HL-60 (cell line): ENCODE measurements at regions not wholly inside any gene's neighbourhood (a gene's known extent, or its start where the extent isn't known, plus 50 kb on each side); places are given as distances from the start of the nearest gene placed in this dataset.

Source experiments
- DNase-seq, 2 experiments: peaks; one replicate each; pipeline ENCODE4 v3.0.0-alpha.2; 2010 to 2020; ENCODE audit warnings: low read depth in 1 of 2, low spot score in 1 of 2
- H3K27ac ChIP-seq: fragments of 250-450 bp; sonication (Bioruptor Pico); replicated peaks from 2 replicates; pipeline ENCODE4 v1.5.1; 2020; ENCODE audit warnings: mild to moderate bottlenecking, moderate library complexity
- H3K27me3 ChIP-seq: fragments of 250-450 bp; sonication (Bioruptor Pico); 2 replicates; pipeline ENCODE4 v1.5.1; 2021; ENCODE audit warnings: mild to moderate bottlenecking, moderate library complexity; ENCODE audit not compliant: insufficient read depth, poor library complexity, severe bottlenecking
- H3K4me3 ChIP-seq: replicated peaks from 2 replicates; pipeline ENCODE4 v1.5.1; 2011; ENCODE audit warnings: mild to moderate bottlenecking, control low read depth, low read length; ENCODE audit not compliant: insufficient read depth
- CTCF ChIP-seq: IDR thresholded peaks from one replicate; pipeline ENCODE4 v1.5.1; 2011; ENCODE audit warnings: low read length, control low read depth, inconsistent platforms; ENCODE audit not compliant: insufficient read depth
- GABPA ChIP-seq: IDR thresholded peaks from 2 replicates; pipeline ENCODE4 v1.6.1; 2012; ENCODE audit warnings: low read depth
- POLR2AphosphoS5 ChIP-seq: IDR thresholded peaks from 2 replicates; pipeline ENCODE4 v1.6.1; 2012; ENCODE audit warnings: low read depth
- REST ChIP-seq: IDR thresholded peaks from 2 replicates; pipeline ENCODE4 v1.6.1; 2012; ENCODE audit warnings: low read depth; ENCODE audit not compliant: insufficient replicate concordance
- SPI1 ChIP-seq: IDR thresholded peaks from 2 replicates; pipeline ENCODE4 v1.6.1; 2012; ENCODE audit warnings: low read depth, mild to moderate bottlenecking, borderline replicate concordance

DNA sequence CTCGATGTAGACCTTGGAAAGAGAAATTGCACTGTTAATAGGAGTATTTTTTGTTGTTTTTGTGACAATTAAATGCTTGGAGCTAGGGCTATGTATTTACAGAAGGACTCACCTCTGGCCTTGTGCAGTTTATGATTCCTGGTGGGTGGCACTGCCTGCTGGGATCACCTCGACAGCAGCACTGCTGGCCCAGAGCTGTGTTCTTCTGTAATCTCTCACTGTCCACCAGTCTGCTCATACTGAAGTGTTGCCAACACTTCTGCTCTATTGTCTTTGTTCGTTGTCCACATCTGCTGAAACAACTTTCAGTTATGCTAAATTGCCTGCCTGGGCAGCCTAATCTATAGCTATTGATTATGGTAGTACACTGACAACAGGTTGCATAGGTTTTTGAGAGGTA, 194.4 kb upstream of the ANK2 start:
- Histone ChIP-seq H3K4me3 (no peak overlapping the region), H3K27ac (no peak overlapping the region), H3K27me3 (no peaks in the 10 kb centered on the region)
- no peak for DNase-seq
- TF ChIP-seq CTCF = no peak
- TF ChIP-seq POLR2AphosphoS5 = no peak
- TF ChIP-seq GABPA = no peak
- no peak for TF ChIP-seq REST

- Histone ChIP-seq H3K27me3 (no peaks in the 10 kb centered on the region), H3K27ac (no peak overlapping the region), H3K4me3 (no peak overlapping the region)
- no peak for TF ChIP-seq POLR2AphosphoS5
- no peak for TF ChIP-seq CTCF
- no peak for TF ChIP-seq GABPA
- no peak for TF ChIP-seq SPI1
- no peak for TF ChIP-seq REST
- DNase-seq = no peak
Measured at GRCh38 chr4:112857461-112857860, 192.0 kb upstream of the ANK2 start.

DNA sequence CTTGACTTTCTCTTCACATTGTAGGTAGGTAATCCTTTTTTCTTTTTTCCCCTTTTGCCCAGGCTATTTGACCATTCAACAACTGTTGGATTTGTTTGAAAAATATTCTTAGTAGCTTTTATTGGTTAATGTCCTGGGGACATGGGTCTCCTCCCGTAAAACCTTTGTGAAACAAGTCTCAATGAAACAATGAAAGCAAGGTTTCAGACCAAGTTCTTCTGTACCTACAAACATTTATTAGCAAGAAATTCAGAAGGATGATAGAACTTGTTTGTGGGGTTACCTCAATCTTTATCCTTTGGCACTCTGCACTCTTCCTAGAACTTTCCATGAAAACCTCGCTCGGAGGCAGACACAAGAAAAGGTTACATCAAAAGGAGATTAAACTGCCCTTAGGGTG, 190.7 kb upstream of the ANK2 start:
- no peak for DNase-seq

DNA sequence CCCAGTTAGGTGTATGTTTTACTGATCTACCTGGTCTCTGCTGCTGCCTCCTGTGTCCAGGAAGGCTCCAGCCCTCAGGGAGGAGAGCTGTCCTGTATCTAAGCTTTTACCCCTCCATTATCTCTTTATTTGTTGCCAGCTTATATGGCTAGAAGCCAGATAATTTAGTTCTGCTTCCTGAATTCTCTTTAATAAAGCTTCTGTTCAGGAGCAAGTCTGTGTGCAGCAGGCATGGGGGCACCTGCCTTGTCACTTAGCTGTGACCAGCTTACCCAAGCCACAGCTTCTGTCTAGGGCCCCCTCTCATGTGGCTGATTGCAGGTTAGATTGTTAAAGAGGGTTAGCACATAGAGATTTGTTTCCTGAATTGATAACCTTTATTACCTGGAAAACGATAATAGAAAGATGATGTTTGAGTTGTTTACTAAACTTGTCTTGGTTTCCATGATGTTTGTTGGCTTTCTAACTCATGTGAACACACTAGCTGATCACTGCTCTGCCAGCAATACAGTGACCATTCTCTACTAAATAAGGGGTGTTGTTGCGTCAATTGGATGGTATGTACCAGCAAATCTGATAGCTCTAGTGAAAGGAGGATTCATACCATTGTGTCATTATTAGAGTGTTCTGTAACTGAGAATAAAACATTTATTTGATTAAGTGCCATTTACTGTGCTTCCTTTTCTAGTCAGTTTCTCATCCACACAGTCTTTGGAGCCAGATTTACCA, 189.8 kb upstream of the ANK2 start:
- Histone ChIP-seq H3K27me3 (no peaks in the 10 kb centered on the region), H3K27ac (no peak overlapping the region), H3K4me3 (no peak overlapping the region)
- DNase-seq = no peak
- TF ChIP-seq REST = no peak
- no peak for TF ChIP-seq CTCF
- TF ChIP-seq POLR2AphosphoS5 = no peak
- TF ChIP-seq GABPA = no peak
- TF ChIP-seq SPI1 = no peak

More for the DNA sequence above, 190.7 kb upstream of the ANK2 start:
- Histone ChIP-seq H3K27ac (no peak overlapping the region), H3K4me3 (no peak overlapping the region), H3K27me3 (no peaks in the 10 kb centered on the region)
- TF ChIP-seq POLR2AphosphoS5 (no peak), GABPA (no peak)
